GM20000 (cell line): ENCODE measurements at regions not wholly inside any gene's neighbourhood (a gene's known extent, or its start where the extent isn't known, plus 50 kb on each side); places are given as distances from the start of the nearest gene placed in this dataset.

ENCODE experiments used
- DNase-seq: peaks from one replicate; pipeline ENCODE4 v3.0.0; 2012; ENCODE audit warnings: low spot score
- TF ChIP-seq, protein P1 (sequence below): IDR thresholded peaks from 2 replicates; pipeline ENCODE4 v1.5.1; 2012; ENCODE audit warnings: mild to moderate bottlenecking, control low read depth; ENCODE audit errors: extremely low read depth, missing control alignments

DNA sequence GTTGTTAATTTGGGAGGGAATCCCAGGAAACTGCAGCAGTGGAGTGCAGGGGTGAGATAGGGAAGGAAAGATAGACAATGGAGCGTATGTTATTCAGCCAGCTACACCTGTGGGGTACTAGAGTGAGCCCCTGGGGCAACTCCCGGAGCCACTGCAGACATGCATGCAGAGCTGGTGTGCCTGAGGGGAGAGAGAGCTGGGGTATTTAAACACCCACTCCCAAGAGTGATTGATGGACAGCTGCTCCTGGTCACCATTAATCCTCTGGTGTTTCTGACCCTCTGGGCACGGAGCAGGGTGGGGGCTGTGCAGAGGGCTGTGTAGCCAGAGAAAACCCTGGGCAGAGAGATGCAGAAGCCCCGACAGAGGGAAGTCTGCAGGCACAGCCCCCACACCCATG lies 146.7 kb upstream of the CDH4 start:
- TF ChIP-seq, protein P1, sequence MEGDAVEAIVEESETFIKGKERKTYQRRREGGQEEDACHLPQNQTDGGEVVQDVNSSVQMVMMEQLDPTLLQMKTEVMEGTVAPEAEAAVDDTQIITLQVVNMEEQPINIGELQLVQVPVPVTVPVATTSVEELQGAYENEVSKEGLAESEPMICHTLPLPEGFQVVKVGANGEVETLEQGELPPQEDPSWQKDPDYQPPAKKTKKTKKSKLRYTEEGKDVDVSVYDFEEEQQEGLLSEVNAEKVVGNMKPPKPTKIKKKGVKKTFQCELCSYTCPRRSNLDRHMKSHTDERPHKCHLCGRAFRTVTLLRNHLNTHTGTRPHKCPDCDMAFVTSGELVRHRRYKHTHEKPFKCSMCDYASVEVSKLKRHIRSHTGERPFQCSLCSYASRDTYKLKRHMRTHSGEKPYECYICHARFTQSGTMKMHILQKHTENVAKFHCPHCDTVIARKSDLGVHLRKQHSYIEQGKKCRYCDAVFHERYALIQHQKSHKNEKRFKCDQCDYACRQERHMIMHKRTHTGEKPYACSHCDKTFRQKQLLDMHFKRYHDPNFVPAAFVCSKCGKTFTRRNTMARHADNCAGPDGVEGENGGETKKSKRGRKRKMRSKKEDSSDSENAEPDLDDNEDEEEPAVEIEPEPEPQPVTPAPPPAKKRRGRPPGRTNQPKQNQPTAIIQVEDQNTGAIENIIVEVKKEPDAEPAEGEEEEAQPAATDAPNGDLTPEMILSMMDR = no peak
- no peak for DNase-seq

DNA sequence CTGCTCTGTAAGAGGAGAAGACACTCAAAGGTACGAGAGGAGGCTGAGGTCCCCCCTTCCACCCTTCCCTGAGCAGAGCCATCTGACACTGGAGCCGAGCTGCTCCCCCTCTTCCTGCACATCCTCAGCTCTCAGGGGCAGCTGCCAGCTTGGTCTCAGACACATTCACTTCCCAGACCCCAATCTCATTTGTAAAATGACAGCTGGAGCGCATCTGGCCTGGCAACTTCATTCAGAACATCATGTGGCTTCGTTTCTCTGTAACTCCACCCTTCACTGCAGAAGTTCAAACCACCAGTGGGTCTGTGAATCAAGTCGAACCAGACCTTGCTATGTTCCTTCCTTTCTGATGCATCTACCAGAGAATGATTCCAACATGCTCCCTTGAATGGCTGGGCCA lies 145.6 kb upstream of the CDH4 start:
- TF ChIP-seq, protein P1 = no peak
- DNase-seq = no peak

DNA sequence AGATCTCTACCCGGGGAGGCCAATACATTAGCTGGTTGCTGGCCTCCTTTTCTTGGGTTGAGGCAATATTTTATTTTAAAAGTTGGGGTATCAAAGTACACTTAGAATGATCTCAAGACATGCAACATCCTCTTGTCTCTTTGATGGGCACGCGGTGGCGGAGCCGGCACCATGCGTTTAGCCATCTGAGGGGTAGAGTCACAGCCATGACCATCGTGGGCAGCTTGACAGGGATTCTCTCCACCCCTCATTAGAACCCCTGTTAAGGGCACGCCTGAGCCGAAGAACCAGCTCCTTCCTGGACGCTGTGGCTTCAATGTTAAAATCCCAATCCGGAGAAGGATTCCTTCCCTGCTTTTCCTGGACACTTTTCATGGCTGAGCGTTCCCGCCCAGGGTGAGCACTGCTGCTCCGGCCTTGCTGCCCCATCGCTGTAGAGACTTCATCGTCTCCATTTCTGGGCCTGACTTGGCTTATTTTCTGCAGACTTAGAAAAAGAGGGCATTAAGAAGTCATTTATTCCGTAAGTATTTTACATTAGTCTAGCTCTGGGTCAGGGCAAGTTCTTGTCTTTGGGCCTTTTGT lies 142.7 kb upstream of the CDH4 start:
- TF ChIP-seq, protein P1 = no peak
- no peak for DNase-seq

DNA sequence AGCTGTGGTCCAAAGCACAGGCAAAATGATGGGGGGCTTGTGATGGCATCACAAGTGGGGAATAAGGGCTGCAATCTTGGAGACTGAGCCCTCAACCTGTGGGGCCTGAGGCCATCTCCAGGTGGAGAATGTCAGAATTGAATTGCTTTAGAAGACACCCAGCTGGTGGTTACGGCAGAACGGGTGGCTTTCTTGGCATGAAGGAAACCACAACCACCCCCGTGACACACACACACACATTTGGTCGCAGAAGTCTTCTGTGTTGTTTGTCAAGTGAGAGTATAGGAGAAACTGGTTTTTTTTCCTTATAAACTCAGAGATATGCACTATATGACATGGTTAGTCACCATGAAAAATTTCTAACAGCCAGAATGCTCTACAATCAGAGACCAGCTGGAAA lies 139.5 kb upstream of the CDH4 start:
- DNase-seq = no peak
- TF ChIP-seq, protein P1 = no peak

DNA sequence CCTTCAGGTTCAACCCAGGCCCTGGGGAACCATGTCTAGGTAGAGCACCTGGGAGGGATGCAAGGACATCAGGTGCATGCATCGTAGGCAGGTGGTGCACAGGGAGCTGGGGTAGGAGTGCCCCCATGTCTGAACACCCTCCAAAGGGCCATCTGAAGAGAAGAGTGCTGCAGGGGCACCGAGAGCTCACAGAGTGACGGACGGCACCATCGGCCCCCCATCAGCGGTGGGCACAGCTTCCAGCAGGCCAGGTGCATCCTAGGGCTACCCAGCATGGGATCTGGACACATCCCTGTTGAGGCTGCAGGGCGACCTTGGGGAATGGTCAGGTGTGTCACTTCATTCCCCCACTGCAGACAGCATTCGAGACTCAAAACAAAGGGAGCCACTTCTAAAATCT lies 138.3 kb upstream of the CDH4 start:
- no peak for DNase-seq
- TF ChIP-seq, protein P1 = no peak

DNA sequence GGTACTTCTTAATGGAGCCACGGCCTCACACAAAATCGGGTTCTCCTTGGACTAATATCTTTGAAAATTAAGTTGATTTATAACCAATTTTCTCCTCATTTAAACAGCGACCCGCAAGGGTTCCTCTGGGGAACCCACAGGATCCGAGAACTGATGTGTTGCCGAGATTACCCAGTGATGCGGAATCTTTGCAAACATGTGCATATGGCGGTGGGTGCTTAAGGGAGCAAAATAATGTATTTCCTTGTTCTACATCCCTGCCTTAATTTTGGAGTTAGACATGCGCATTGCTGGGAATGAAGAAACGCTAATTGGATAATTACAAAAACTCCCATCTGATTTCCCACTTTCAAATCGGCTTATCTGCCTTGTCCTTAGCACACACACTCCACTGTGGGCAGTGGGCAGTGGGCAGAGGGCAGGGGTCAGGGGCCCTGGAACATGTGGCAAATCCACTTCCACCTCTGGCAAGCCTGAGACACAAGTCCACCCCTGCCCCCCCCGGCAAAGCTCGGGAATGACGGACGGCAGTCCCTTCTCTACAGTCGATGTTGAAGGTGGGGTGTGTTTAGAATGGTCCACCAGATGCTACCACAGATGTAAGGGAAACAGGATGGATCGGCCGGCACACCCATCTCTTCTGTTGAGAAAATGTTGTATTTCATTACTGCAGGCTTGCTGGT lies 137.4 kb upstream of the CDH4 start:
- no peak for DNase-seq
- TF ChIP-seq, protein P1 = no peak

DNA sequence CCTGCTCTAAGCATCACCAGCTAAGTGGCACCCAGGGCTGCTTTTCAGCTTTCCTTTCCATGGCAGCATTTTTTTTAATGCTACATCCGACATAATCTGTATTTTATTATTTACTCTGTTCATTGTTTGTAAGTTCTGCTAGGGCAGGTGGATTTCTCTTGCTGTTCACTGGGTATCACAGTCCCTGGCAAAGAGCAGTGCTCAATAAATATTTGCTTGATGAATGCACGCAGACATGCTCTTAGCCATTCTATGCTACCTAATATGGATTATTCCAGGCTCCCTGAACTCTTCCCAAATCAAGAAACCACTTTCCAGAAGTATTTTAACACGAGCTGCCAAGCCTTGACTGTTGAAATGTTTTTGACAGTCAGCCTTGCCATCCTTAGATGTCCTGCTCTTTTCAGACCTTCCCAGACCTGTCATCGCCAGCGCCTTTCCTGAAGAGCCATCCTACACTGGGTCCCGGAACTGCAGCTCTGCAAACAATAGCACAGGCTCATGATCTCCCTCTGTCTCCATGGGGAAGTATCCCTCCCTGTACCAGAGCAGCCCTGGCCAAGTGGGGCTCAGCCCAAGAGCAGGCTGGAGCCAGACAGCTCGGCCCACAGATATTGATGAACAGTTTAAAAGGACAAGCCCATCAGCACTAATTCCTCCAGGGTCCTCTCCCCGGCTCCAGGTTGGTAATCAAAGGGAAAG lies 136.5 kb upstream of the CDH4 start:
- TF ChIP-seq, protein P1 = no peak
- DNase-seq = no peak
